Liver (tissue), 8 donors: ENCODE measurements at regions not wholly inside any gene's neighbourhood (a gene's known extent, or its start where the extent isn't known, plus 50 kb on each side); places are given as distances from the start of the nearest gene placed in this dataset.

ENCODE experiments used
- DNase-seq: peaks from one replicate; pipeline ENCODE4 v3.0.0-alpha.2; 2017; ENCODE audit warnings: low spot score
- H3K27ac ChIP-seq, 2 donors: one replicate each; pipeline ENCODE4 v1.7.0; 2013; ENCODE audit warnings: inconsistent platforms in 2 of 2, low read length in 2 of 2, control low read depth in 1 of 2, low read depth in 1 of 2, mild to moderate bottlenecking in 1 of 2
- H3K27me3 ChIP-seq, 4 donors: one replicate each; pipeline versions ENCODE4 v1.6.1 to v1.7.0; 2013; ENCODE audit warnings: low read length in 3 of 4, inconsistent platforms in 1 of 4, mild to moderate bottlenecking in 1 of 4, moderate library complexity in 1 of 4; ENCODE audit not compliant: control insufficient read depth in 4 of 4, insufficient read depth in 4 of 4
- H3K36me3 ChIP-seq, 4 donors: one replicate each; pipeline versions ENCODE4 v1.6.1 to v1.7.0; 2013; ENCODE audit warnings: low read length in 3 of 4, mild to moderate bottlenecking in 3 of 4, low read depth in 1 of 4, moderate library complexity in 1 of 4; ENCODE audit not compliant: control insufficient read depth in 4 of 4, insufficient read depth in 3 of 4
- H3K4me1 ChIP-seq, 4 donors: one replicate each; pipeline versions ENCODE4 v1.6.1 to v1.7.0; 2013; ENCODE audit warnings: low read length in 3 of 4, mild to moderate bottlenecking in 3 of 4, moderate library complexity in 1 of 4; ENCODE audit not compliant: control insufficient read depth in 4 of 4, insufficient read depth in 4 of 4
- H3K4me3 ChIP-seq, 3 donors: one replicate each; pipeline versions ENCODE4 v1.6.1 to v1.7.0; 2013; ENCODE audit warnings: low read length in 3 of 3, control low read depth in 1 of 3, low read depth in 1 of 3, mild to moderate bottlenecking in 1 of 3
- H3K9ac ChIP-seq, 2 donors: one replicate each; pipeline ENCODE4 v1.7.0; 2013; ENCODE audit warnings: low read length in 2 of 2, mild to moderate bottlenecking in 2 of 2, moderate library complexity in 2 of 2, control low read depth in 1 of 2, low read depth in 1 of 2
- H3K9me3 ChIP-seq, 4 donors: one replicate each; pipeline versions ENCODE4 v1.6.1 to v1.7.0; 2013; ENCODE audit warnings: low read length in 3 of 4; ENCODE audit not compliant: control insufficient read depth in 4 of 4
- ATF3 ChIP-seq: IDR thresholded peaks from 2 replicates; pipeline ENCODE4 v1.6.1; 2016; ENCODE audit warnings: antibody characterized with exemption
- CTCF ChIP-seq: fragments of 150-350 bp; IDR thresholded peaks from 2 replicates; pipeline ENCODE4 v1.5.1; 2017; ENCODE audit warnings: improper control_type of control experiment, low read depth, low read length; ENCODE audit not compliant: missing input control
- EGR1 ChIP-seq, 2 donors: IDR thresholded peaks; 2 replicates each; pipeline ENCODE4 v1.6.1; 2016 to 2018; ENCODE audit warnings: antibody characterized with exemption in 2 of 2, low read depth in 2 of 2
- FOXA1 ChIP-seq: IDR thresholded peaks from 2 replicates; pipeline ENCODE4 v1.6.1; 2016; ENCODE audit warnings: antibody characterized with exemption
- FOXA2 ChIP-seq: IDR thresholded peaks from 2 replicates; pipeline ENCODE4 v1.6.1; 2016; ENCODE audit warnings: antibody characterized with exemption
- GABPA ChIP-seq, 2 donors: IDR thresholded peaks in 1 of 2; conservative IDR thresholded peaks in 1 of 2; 2 replicates each; pipeline ENCODE4 v1.6.1; 2016; ENCODE audit warnings: antibody characterized with exemption in 2 of 2, mild to moderate bottlenecking in 1 of 2, moderate library complexity in 1 of 2
- HNF4G ChIP-seq: IDR thresholded peaks from 2 replicates; pipeline ENCODE4 v1.6.1; 2016; ENCODE audit warnings: antibody characterized with exemption
- JUND ChIP-seq, 2 donors: IDR thresholded peaks; 2 replicates each; pipeline ENCODE4 v1.6.1; 2016; ENCODE audit warnings: antibody characterized with exemption in 2 of 2
- MAX ChIP-seq: IDR thresholded peaks from 2 replicates; pipeline ENCODE4 v1.6.1; 2016; ENCODE audit warnings: antibody characterized with exemption
- NR2F2 ChIP-seq: IDR thresholded peaks from 2 replicates; pipeline ENCODE4 v1.6.1; 2016; ENCODE audit warnings: antibody characterized with exemption
- RAD21 ChIP-seq, 2 donors: IDR thresholded peaks; 2 replicates each; pipeline ENCODE4 v1.6.1; 2016; ENCODE audit warnings: antibody characterized with exemption in 2 of 2, mild to moderate bottlenecking in 2 of 2
- REST ChIP-seq: IDR thresholded peaks from 2 replicates; pipeline ENCODE4 v1.6.1; 2016; ENCODE audit warnings: antibody characterized with exemption, mild to moderate bottlenecking
- RXRA ChIP-seq, 2 donors: IDR thresholded peaks; 2 replicates each; pipeline ENCODE4 v1.6.1; 2017 to 2018; ENCODE audit warnings: antibody characterized with exemption in 2 of 2, mild to moderate bottlenecking in 1 of 2
- SP1 ChIP-seq: IDR thresholded peaks from 2 replicates; pipeline ENCODE4 v1.6.1; 2018; ENCODE audit warnings: antibody characterized with exemption, mild to moderate bottlenecking
- TAF1 ChIP-seq: conservative IDR thresholded peaks from 2 replicates; pipeline ENCODE4 v1.6.1; 2016; ENCODE audit warnings: antibody characterized with exemption, mild to moderate bottlenecking
- YY1 ChIP-seq: IDR thresholded peaks from 2 replicates; pipeline ENCODE4 v1.6.1; 2016; ENCODE audit warnings: antibody characterized with exemption, mild to moderate bottlenecking
- ZBTB33 ChIP-seq: IDR thresholded peaks from 2 replicates; pipeline ENCODE4 v1.6.1; 2016; ENCODE audit warnings: antibody characterized with exemption
- WGBS: extraction: QIAGEN DNeasy Blood & Tissue Kit; methylation state at CpG from one replicate; pipeline ENCODE4 v1.1.7; 2013; 5-methylcytosine and 5-hydroxymethylcytosine counted together
- donor health status: healthy.
- donor health status: healthy.
- donor health status: healthy.
- donor health status: healthy.
- donor health status: healthy.

GRCh38 chr10:36051500-36051991, 409.4 kb upstream of the FZD8 start:
- 73% methylated on average over 4 of the region's 4 CpGs for WGBS
- Histone ChIP-seq H3K9ac (no peak overlapping the region), H3K27ac (no peak overlapping the region), H3K4me3 (no peak overlapping the region), H3K4me1 (peaks cover 0 to 2% (median 0%) of the 10 kb centered on the region in 4 donors), H3K27me3 (no peaks in the 10 kb centered on the region), H3K36me3 (no peaks in the 10 kb centered on the region), H3K9me3 (peaks cover 0 to 2% (median 0%) of the 10 kb centered on the region in 4 donors)
- TF ChIP-seq EGR1 (IDR thresholded peaks at IDR 0.05; ENCODE audit: low read depth in 2 of 2), result no peak
- no peak for TF ChIP-seq FOXA1
- no peak for TF ChIP-seq NR2F2
- no peak for TF ChIP-seq RXRA (IDR thresholded peaks at IDR 0.05)
- TF ChIP-seq YY1, result no peak
- TF ChIP-seq TAF1, result no peak
- no peak for TF ChIP-seq HNF4G
- DNase-seq, result no peak

GRCh38 chr10:36050763-36051499, 408.8 kb upstream of the FZD8 start:
- DNase-seq, result no peak
- Histone ChIP-seq H3K36me3 (no peaks in the 10 kb centered on the region), H3K9ac (no peak overlapping the region), H3K4me3 (no peak overlapping the region), H3K27me3 (no peaks in the 10 kb centered on the region), H3K27ac (no peak overlapping the region), H3K4me1 (peaks cover 0 to 2% (median 0%) of the 10 kb centered on the region in 4 donors), H3K9me3 (peaks cover 0 to 2% (median 0%) of the 10 kb centered on the region in 4 donors)
- TF ChIP-seq GABPA (IDR thresholded peaks at IDR 0.05 in 1 of 2, conservative IDR thresholded peaks at IDR 0.05 in 1 of 2) (no peak), REST (no peak), NR2F2 (no peak), ATF3 (no peak), EGR1 (IDR thresholded peaks at IDR 0.05; ENCODE audit: low read depth in 2 of 2) (no peak), FOXA1 (no peak), JUND (IDR thresholded peaks at IDR 0.05) (no peak), FOXA2 (no peak)
- WGBS, result 87% methylated on average over 7 of the region's 7 CpGs

GRCh38 chr10:36048780-36049179, 406.7 kb upstream of the FZD8 start:
- H3K4me3 ChIP-seq, result no peak overlapping the region
- no peak for DNase-seq
- no peak overlapping the region for H3K9ac ChIP-seq
- no peak for TF ChIP-seq CTCF
- no peak for TF ChIP-seq ZBTB33
- TF ChIP-seq GABPA (IDR thresholded peaks at IDR 0.05 in 1 of 2, conservative IDR thresholded peaks at IDR 0.05 in 1 of 2), result no peak
- no peak for TF ChIP-seq EGR1 (IDR thresholded peaks at IDR 0.05; ENCODE audit: low read depth in 2 of 2)
- no peak for TF ChIP-seq TAF1
- no peak for TF ChIP-seq FOXA1
- no peak for TF ChIP-seq RAD21 (IDR thresholded peaks at IDR 0.05)
- no peak for TF ChIP-seq HNF4G
- no peak for TF ChIP-seq SP1
- TF ChIP-seq RXRA (IDR thresholded peaks at IDR 0.05), result no peak
- TF ChIP-seq JUND (IDR thresholded peaks at IDR 0.05), result no peak
- no peak for TF ChIP-seq MAX
- TF ChIP-seq ATF3, result no peak
- no peak overlapping the region for H3K27ac ChIP-seq
- H3K9me3 ChIP-seq, result no peaks in the 10 kb centered on the region
- 85% methylated on average over 2 of the region's 2 CpGs for WGBS
- H3K36me3 ChIP-seq, result no peaks in the 10 kb centered on the region
- H3K27me3 ChIP-seq, result no peaks in the 10 kb centered on the region
- H3K4me1 ChIP-seq, result no peaks in the 10 kb centered on the region
